Activated CD8-positive, alpha-beta memory T cell treated with anti-CD3 and anti-CD28 coated beads for 1 hour (primary cell): ENCODE measurements at regions not wholly inside any gene's neighbourhood (a gene's known extent, or its start where the extent isn't known, plus 50 kb on each side); places are given as distances from the start of the nearest gene placed in this dataset.
"Not testable (repeated sequence)": the region's sequence is repeated elsewhere in the genome, so short reads cannot be mapped to it uniquely, and the experiment has no call there.

ENCODE experiments used
- DNase-seq, 2 donors: peaks; one replicate each; pipeline ENCODE4 v3.0.0-alpha.2; 2020; ENCODE audit warnings: low read depth in 1 of 2; ENCODE audit errors: extremely low read depth in 1 of 2

GRCh38 chr1:47522935-47523834, 85.3 kb downstream of the FOXD2 start:
- no peak for DNase-seq

DNA sequence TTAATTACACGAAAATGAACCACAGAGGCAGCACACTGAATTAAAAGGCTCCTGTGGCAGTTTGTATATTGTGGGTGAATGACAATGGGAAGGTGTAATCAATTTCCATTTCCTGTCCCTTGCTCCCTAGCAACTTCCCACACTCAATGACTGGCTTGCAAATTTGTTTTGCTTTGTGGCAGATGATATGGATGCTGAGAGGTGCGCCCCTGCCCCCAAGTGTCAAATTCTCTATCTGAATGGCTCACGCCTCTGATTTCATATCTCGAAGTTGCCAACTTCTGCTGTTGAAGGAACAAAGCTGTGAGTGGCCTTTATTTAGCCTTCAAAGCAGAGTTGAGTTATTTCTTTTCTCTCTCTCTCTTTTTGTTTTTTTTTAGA, 86.0 kb downstream of the FOXD2 start:
- no peak for DNase-seq

DNA sequence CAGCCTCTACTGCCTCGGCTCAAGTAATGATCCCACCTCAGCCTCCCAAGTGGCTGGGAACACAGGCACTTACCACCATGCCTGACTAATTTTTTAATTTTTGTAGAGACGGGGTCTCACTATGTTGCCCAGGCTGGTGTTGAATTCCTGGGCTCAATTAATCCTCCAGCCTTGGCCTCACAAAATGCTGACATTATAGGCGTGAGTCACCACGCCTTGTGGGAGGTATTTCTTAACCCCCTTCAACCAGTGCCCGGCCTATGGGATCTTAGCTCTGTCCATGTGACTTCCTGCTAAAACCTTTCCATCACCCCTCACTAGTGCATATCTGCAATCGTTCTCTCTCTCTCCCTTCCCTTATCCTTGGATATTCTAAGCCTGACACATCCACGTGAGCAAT, 86.4 kb downstream of the FOXD2 start:
- DNase-seq, result no peak

- no peak for DNase-seq
Measured at GRCh38 chr1:47527653-47528272, 89.9 kb downstream of the FOXD2 start.

GRCh38 chr1:47529520-47530098, 91.8 kb downstream of the FOXD2 start:
- DNase-seq, result no peak

DNA sequence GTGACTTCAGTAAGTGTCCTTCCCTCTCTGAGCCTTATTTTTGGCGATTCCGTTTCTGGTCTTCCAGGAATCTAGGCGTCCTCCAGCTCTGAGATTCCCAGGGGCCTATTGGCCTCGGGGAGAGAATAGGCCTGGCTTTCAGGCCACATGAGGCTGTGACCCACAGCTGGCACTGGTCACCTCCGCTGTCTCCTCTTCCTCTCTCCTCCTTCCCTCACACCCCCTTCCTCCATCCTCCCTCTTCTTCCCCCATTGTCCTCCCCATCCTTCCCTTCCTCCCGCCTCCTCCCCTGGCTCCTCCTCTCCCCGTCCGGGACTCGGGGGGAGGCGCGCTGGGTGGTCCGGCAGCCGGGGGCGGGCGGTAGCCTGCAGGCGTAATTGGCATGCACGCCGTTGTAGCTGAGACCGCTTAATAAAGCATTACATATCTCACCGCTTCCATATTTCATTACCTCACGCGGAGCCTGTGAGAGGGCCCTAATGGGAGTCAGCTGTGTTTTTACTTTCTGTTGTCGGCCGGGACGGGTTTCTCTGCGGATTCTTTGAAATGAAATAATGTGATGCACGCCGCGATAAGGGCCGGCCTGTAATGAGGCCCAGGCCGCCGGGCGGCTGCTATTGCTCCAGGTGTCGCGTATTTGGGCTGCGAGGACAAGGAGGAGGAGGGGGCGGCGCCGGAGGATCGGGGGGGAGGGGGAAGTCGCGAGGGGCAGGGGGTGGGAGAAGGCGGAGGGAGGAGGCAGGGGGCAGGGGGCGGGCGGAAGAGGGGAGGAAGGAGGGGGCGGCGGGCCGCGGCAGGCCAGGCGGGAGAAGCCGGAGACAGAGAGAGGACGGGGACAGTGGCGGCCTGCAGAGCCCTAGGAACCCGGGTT, 95.3 kb downstream of the FOXD2 start:
- no peak for DNase-seq

DNA sequence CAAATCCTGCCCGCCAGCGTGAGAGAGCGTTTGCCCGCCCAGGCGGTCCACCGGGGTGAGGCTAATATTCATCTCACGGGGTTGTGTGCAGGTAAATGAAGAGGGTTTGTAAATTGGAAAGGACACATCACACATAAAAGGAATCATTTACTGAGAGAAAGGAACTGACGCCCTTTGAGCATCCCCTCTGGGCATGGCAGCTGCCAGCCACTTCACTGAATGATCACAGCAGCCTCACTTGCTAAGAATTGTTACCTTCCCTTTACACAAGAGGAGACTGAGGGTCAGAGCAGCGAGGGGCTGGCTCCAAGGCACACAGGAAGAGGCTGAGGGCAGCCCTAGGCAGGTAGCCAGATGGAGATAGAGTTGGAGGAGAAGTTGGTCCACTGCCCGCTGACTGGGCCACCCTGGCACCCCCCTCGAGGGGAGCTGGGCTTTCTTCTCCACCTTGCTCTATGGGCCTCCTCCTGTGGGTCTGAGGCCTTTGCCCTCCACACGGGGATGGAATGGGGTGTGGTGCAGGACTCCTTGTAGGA, 96.0 kb downstream of the FOXD2 start:
- DNase-seq, result no peak

GRCh38 chr1:47534436-47534835, 96.6 kb downstream of the FOXD2 start:
- no peak for DNase-seq

- no peak for DNase-seq
Measured at GRCh38 chr1:47536646-47537118, 98.8 kb downstream of the FOXD2 start.

DNA sequence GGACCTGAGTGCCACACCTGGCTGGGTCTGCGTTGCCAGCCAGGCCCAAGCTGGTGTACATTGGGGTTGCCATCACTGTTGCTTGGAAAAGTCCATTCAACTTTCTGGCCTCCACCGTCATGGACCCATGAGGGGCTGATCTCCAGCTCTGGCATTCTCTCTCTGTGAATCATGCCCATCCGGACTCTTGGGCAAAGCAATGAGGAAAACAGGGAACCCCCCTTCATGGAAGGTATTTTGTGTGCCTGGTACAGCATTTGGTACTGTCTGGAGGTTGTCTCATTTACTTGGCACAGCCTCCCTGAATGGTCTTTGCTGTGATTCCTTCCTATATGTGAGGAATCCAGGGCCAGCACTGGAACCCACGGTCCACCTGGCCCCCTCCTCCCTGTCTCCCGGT, 99.4 kb downstream of the FOXD2 start:
- DNase-seq, result no peak

GRCh38 chr1:47537966-47538365, 100.1 kb downstream of the FOXD2 start:
- DNase-seq, result no peak

GRCh38 chr1:47538530-47538929, 100.7 kb downstream of the FOXD2 start:
- DNase-seq, result not testable (repeated sequence)

DNA sequence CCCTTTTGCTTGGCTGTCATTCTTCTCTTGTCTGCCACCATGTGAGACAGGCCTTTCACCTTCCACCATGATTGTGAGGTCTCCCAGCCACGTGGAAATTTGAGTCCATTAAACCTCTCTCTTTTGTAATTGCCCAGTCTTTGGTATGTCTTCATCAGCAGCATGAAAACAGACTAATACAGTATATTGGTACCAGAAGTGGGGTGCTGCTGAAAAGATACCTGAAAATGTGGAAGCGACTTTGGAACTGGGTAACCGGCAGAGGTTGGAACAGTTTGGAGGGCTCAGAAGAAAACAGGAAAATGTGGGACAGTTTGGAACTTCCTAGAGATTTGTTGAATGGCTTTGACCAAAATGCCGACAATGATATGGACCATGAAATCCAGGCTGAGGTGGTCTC, 103.9 kb downstream of the FOXD2 start:
- not testable (repeated sequence) for DNase-seq

- DNase-seq, result not testable (repeated sequence)
Measured at GRCh38 chr1:47543089-47543488, 105.2 kb downstream of the FOXD2 start.

- no peak for DNase-seq
Measured at GRCh38 chr1:47545912-47546483, 108.2 kb downstream of the FOXD2 start.

GRCh38 chr1:47547753-47548573, 110.1 kb downstream of the FOXD2 start:
- no peak for DNase-seq

DNA sequence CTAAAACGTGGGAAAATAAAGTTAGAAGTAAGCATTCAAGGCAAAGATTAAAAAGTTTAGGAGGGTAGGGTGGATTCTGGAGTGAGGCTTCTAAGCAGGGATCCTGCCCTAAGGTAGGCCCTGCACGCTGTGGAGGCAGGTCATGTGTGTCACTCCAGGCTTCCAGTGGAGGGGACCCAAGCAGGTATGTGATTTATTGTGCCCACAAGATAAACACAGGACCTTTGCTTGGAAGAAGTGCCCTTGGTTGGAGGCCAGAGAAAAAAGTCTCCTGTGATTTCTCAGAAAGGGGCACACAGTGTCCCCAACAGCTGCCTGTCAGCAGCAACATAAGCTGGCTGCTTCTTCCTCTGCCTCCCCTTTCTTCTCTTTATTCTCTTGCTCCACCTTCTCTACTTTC, 110.8 kb downstream of the FOXD2 start:
- DNase-seq, result no peak

DNA sequence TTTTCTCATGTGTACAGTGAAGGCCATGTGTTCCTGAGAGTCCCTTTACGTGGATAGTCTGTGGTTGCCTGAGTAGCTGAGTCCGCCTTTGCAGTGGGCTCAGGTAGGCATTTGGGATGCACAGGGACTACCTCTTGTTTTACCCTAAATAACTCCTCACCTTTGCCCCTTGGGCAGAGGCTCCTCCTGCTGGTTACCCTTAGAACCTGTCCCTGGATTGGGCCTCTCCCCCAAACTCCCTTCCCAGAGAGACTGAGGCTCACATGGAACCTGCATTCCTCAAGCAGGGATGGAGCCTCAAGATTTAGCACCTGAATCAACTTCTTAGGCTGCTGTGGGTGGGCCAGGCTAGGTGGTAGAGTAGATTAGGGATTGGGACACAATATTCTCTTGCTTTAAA, 111.7 kb downstream of the FOXD2 start:
- no peak for DNase-seq

- DNase-seq, result no peak
Measured at GRCh38 chr1:47550929-47551328, 113.1 kb downstream of the FOXD2 start.
